ENCODE measurements at regions not wholly inside any gene's neighbourhood (a gene's known extent, or its start where the extent isn't known, plus 50 kb on each side); places are given as distances from the start of the nearest gene placed in this dataset.

GRCh38 chr20:60764328-60764727 is 487.7 kb upstream of the CDH4 start:
- Histone ChIP-seq H3K4me3 (ENCODE audit: control insufficient read depth in 1 of 7, extremely low read depth in 1 of 7, insufficient read depth in 4 of 7, low read depth in 2 of 7, low read length in 6 of 7) (no peak overlapping the region), H3K27me3 (replicated peaks in 2 of 5; ENCODE audit: control insufficient read depth in 4 of 5, insufficient read depth in 5 of 5, low read length in 4 of 5) (no peaks in the 10 kb centered on the region), H3K36me3 (ENCODE audit: control insufficient read depth in 4 of 4, insufficient read depth in 4 of 4, low read length in 3 of 4) (no peaks in the 10 kb centered on the region), H3K9me3 (ENCODE audit: control extremely low read depth in 1 of 5, control insufficient read depth in 4 of 5, insufficient read depth in 2 of 5, low read depth in 1 of 5, low read length in 4 of 5) (peaks cover 0 to 2% (median 0%) of the 10 kb centered on the region in 5 experiments), H3K4me1 (ENCODE audit: control extremely low read depth in 1 of 4, control insufficient read depth in 4 of 4, insufficient read depth in 4 of 4, low read length in 3 of 4) (peaks cover 0 to 5% (median 2%) of the 10 kb centered on the region in 4 experiments), H3K27ac (ENCODE audit: insufficient read depth in 1 of 2, low read depth in 1 of 2, low read length in 2 of 2, poor library complexity in 1 of 2, severe bottlenecking in 2 of 2) (no peak overlapping the region)
- CTCF ChIA-PET, result no interaction called here
- POLR2A ChIA-PET, result no interaction called here
- WGBS (ENCODE audit: insufficient coverage), result 96% methylated on average over 3 of the region's 4 CpGs
- DNase-seq, result no peak

DNA sequence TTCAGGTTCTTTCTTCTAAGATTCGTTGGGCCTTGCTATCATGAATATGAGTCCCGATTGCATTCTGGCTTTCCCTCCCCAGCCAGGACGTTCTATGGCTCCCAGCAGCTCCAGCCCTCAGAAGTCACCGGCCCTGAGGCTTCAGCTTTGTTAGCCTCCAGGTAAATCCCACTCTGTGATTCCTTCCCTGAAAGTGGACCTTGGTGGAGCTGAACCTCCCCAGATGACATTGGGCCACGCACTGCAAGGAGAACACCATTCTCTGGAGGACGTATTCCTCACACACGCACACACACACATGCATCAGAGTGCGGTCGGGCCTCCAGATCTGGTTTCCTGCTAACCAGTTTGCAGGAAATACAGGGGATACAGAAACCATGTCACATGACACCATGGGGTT is 487.3 kb upstream of the CDH4 start:
- ChIA-PET POLR2A (no interaction called here), CTCF (no interaction called here)
- Histone ChIP-seq H3K36me3 (ENCODE audit: control insufficient read depth in 4 of 4, insufficient read depth in 4 of 4, low read length in 3 of 4) (no peaks in the 10 kb centered on the region), H3K4me1 (ENCODE audit: control extremely low read depth in 1 of 4, control insufficient read depth in 4 of 4, insufficient read depth in 4 of 4, low read length in 3 of 4) (peaks cover 0 to 5% (median 2%) of the 10 kb centered on the region in 4 experiments), H3K27ac (ENCODE audit: insufficient read depth in 1 of 2, low read depth in 1 of 2, low read length in 2 of 2, poor library complexity in 1 of 2, severe bottlenecking in 2 of 2) (no peak overlapping the region), H3K4me3 (ENCODE audit: control insufficient read depth in 1 of 7, extremely low read depth in 1 of 7, insufficient read depth in 4 of 7, low read depth in 2 of 7, low read length in 6 of 7) (no peak overlapping the region), H3K9me3 (ENCODE audit: control extremely low read depth in 1 of 5, control insufficient read depth in 4 of 5, insufficient read depth in 2 of 5, low read depth in 1 of 5, low read length in 4 of 5) (peaks cover 0 to 2% (median 0%) of the 10 kb centered on the region in 5 experiments), H3K27me3 (replicated peaks in 2 of 5; ENCODE audit: control insufficient read depth in 4 of 5, insufficient read depth in 5 of 5, low read length in 4 of 5) (no peaks in the 10 kb centered on the region)
- peak in 1 of 3 donors; percentile 15 for DNase-seq
- 56% methylated on average over 5 of the region's 9 CpGs for WGBS (ENCODE audit: insufficient coverage)

DNA sequence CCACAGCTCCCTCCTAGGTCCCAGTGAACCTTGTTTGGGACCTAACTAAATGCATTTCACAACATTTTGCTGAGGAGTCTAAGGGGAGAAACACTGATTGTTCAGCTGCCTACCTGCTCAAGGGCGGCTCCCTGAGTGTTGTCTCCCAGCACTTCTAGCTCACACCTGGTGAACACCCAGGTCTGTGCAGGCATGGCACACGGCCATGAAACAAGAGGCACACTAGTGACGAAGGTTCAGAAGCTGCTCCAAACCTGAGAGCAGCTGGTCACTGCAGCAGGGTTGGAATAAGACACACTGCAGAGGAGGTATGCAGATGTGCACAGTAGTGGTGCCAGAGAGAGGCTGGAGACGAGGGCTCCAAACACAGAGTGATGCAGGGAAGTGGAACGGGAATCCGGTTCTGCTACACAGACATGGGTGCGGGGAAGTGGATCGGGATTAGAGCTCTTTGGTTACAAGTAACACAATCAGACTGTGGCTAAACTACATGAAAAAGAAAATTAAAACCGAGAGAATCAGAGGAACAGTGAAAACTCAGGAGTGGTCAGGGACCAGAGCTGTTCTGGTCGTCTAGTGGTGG is 486.1 kb upstream of the CDH4 start:
- ChIA-PET CTCF (no interaction called here), POLR2A (no interaction called here)

GRCh38 chr20:60768216-60768615 is 483.8 kb upstream of the CDH4 start:
- peaks cover 0 to 5% (median 2%) of the 10 kb centered on the region in 4 experiments for H3K4me1 ChIP-seq (ENCODE audit: control extremely low read depth in 1 of 4, control insufficient read depth in 4 of 4, insufficient read depth in 4 of 4, low read length in 3 of 4)
- no peaks in the 10 kb centered on the region for H3K36me3 ChIP-seq (ENCODE audit: control insufficient read depth in 4 of 4, insufficient read depth in 4 of 4, low read length in 3 of 4)
- H3K4me3 ChIP-seq (ENCODE audit: control insufficient read depth in 1 of 7, extremely low read depth in 1 of 7, insufficient read depth in 4 of 7, low read depth in 2 of 7, low read length in 6 of 7), result no peak overlapping the region
- no peak for DNase-seq
- WGBS (ENCODE audit: insufficient coverage), result no CpG with 5 or more reads among the region's 1 CpG
- no peak overlapping the region for H3K27ac ChIP-seq (ENCODE audit: insufficient read depth in 1 of 2, low read depth in 1 of 2, low read length in 2 of 2, poor library complexity in 1 of 2, severe bottlenecking in 2 of 2)
- no peaks in the 10 kb centered on the region for H3K27me3 ChIP-seq (replicated peaks in 2 of 5; ENCODE audit: control insufficient read depth in 4 of 5, insufficient read depth in 5 of 5, low read length in 4 of 5)
- peaks cover 0 to 6% (median 0%) of the 10 kb centered on the region in 5 experiments for H3K9me3 ChIP-seq (ENCODE audit: control extremely low read depth in 1 of 5, control insufficient read depth in 4 of 5, insufficient read depth in 2 of 5, low read depth in 1 of 5, low read length in 4 of 5)
- CTCF ChIA-PET, result no interaction called here
- POLR2A ChIA-PET, result no interaction called here

More for the DNA sequence above, 486.1 kb upstream of the CDH4 start:
- WGBS (ENCODE audit: insufficient coverage), result 92% methylated on average over 7 of the region's 10 CpGs
- peaks cover 0 to 4% (median 0%) of the 10 kb centered on the region in 5 experiments for H3K9me3 ChIP-seq (ENCODE audit: control extremely low read depth in 1 of 5, control insufficient read depth in 4 of 5, insufficient read depth in 2 of 5, low read depth in 1 of 5, low read length in 4 of 5)
- H3K27ac ChIP-seq (ENCODE audit: insufficient read depth in 1 of 2, low read depth in 1 of 2, low read length in 2 of 2, poor library complexity in 1 of 2, severe bottlenecking in 2 of 2), result no peak overlapping the region
- no peaks in the 10 kb centered on the region for H3K36me3 ChIP-seq (ENCODE audit: control insufficient read depth in 4 of 4, insufficient read depth in 4 of 4, low read length in 3 of 4)
- H3K4me3 ChIP-seq (ENCODE audit: control insufficient read depth in 1 of 7, extremely low read depth in 1 of 7, insufficient read depth in 4 of 7, low read depth in 2 of 7, low read length in 6 of 7), result no peak overlapping the region
- H3K4me1 ChIP-seq (ENCODE audit: control extremely low read depth in 1 of 4, control insufficient read depth in 4 of 4, insufficient read depth in 4 of 4, low read length in 3 of 4), result peaks cover 0 to 5% (median 2%) of the 10 kb centered on the region in 4 experiments
- H3K27me3 ChIP-seq (replicated peaks in 2 of 5; ENCODE audit: control insufficient read depth in 4 of 5, insufficient read depth in 5 of 5, low read length in 4 of 5), result no peaks in the 10 kb centered on the region
- DNase-seq, result no peak

DNA sequence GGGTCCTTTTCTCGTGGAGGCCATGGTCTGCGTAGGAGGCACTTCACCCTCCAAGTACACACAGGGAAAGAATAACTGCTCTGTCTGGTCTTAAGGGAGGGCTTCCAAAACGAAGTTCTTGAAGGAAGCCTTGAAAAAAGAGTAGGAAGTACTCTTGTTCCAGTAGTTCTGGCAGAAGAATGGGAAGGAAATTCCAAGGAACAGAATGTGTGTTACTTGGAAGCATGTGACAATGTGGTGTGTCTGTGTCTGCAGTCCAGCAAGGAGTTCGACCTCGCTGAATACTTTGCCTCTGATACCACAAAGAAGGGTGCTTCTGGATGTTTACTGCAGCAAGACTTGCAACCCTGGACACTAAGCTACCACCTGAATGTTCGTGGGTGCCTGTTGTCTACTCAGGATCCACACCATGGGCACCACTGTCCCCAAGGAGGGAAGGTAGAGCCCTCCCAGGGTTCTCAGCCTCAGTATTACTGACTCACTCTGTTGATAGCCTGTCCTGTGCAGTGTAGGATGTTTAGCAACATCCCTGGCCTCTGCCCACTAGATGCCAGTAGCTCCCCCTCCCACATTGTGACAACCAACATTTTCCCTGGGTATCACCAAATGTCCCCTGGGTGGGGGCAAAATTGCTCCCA is 471.6 kb upstream of the CDH4 start:
- Histone ChIP-seq H3K9me3 (ENCODE audit: control extremely low read depth in 1 of 5, control insufficient read depth in 4 of 5, insufficient read depth in 2 of 5, low read depth in 1 of 5, low read length in 4 of 5) (peaks cover 0 to 8% (median 5%) of the 10 kb centered on the region in 5 experiments), H3K4me3 (ENCODE audit: control insufficient read depth in 1 of 7, extremely low read depth in 1 of 7, insufficient read depth in 4 of 7, low read depth in 2 of 7, low read length in 6 of 7) (no peak overlapping the region), H3K4me1 (ENCODE audit: control extremely low read depth in 1 of 4, control insufficient read depth in 4 of 4, insufficient read depth in 4 of 4, low read length in 3 of 4) (no peaks in the 10 kb centered on the region), H3K27ac (ENCODE audit: insufficient read depth in 1 of 2, low read depth in 1 of 2, low read length in 2 of 2, poor library complexity in 1 of 2, severe bottlenecking in 2 of 2) (no peak overlapping the region), H3K36me3 (ENCODE audit: control insufficient read depth in 4 of 4, insufficient read depth in 4 of 4, low read length in 3 of 4) (no peaks in the 10 kb centered on the region), H3K27me3 (replicated peaks in 2 of 5; ENCODE audit: control insufficient read depth in 4 of 5, insufficient read depth in 5 of 5, low read length in 4 of 5) (peaks cover 0 to 2% (median 0%) of the 10 kb centered on the region in 5 experiments)
- DNase-seq, result no peak
- WGBS (ENCODE audit: insufficient coverage), result 58% methylated on average over 5 of the region's 6 CpGs
- ChIA-PET POLR2A (no interaction called here), CTCF (no interaction called here)

DNA sequence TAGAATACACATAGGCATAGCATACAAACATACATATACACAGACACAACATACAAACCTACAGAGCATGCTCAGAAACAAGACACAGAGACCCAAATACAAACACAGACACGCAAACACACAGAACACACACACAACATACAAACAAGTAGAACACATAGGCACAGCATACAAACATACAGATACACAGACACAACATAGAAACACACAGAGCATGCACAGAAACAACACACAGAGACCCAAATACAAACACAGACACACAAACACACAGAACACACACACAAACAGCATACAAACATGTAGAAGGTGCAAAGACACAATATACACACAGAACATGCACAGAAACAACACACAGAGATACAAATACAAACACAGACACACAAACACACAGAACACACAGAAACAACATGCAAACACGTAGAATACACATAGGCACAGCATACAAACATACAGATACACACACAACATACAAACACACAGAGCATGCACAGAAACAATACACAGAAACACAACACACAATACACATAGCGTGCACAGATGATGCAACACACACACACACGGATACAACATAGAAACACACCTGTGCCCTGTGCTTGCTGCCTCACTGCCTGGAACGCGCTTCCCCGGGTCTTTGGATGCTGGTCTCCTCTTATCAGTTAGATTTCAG is 469.0 kb upstream of the CDH4 start:
- WGBS (ENCODE audit: insufficient coverage), result 84% methylated on average over 5 of the region's 7 CpGs
- H3K9me3 ChIP-seq (ENCODE audit: control extremely low read depth in 1 of 5, control insufficient read depth in 4 of 5, insufficient read depth in 2 of 5, low read depth in 1 of 5, low read length in 4 of 5), result peaks cover 0 to 6% (median 5%) of the 10 kb centered on the region in 5 experiments
- ChIA-PET CTCF (no interaction called here), POLR2A (interaction anchor here (0.6 kb wide), 1 partner anchor 22 kb away, joined by 3 read pairs; no protein-coding TSS in a partner anchor)
- no peaks in the 10 kb centered on the region for H3K36me3 ChIP-seq (ENCODE audit: control insufficient read depth in 4 of 4, insufficient read depth in 4 of 4, low read length in 3 of 4)
- peaks cover 0 to 15% (median 0%) of the 10 kb centered on the region in 5 experiments for H3K27me3 ChIP-seq (replicated peaks in 2 of 5; ENCODE audit: control insufficient read depth in 4 of 5, insufficient read depth in 5 of 5, low read length in 4 of 5)
- no peak overlapping the region for H3K27ac ChIP-seq (ENCODE audit: insufficient read depth in 1 of 2, low read depth in 1 of 2, low read length in 2 of 2, poor library complexity in 1 of 2, severe bottlenecking in 2 of 2)
- H3K4me3 ChIP-seq (ENCODE audit: control insufficient read depth in 1 of 7, extremely low read depth in 1 of 7, insufficient read depth in 4 of 7, low read depth in 2 of 7, low read length in 6 of 7), result no peak overlapping the region
- DNase-seq, result no peak
- no peaks in the 10 kb centered on the region for H3K4me1 ChIP-seq (ENCODE audit: control extremely low read depth in 1 of 4, control insufficient read depth in 4 of 4, insufficient read depth in 4 of 4, low read length in 3 of 4)

DNA sequence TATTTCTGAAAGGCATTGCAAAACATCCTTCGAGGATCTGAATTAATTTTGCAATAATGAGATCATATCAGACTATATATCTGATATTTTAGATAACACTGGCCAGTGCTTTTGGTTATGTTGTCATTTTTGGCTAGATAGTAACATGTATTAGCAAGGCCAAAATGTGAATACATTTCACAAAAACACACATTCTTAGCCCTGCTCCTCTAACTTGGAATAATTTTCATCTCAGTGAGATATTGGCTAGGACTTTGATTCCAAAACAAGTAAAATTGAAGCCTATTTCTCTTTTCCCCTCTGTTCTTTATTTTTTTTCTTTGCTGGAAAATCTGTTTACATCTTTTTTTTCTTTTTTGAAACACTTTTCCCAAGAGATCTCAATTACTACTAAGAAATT is 466.8 kb upstream of the CDH4 start:
- H3K4me3 ChIP-seq (ENCODE audit: control insufficient read depth in 1 of 7, extremely low read depth in 1 of 7, insufficient read depth in 4 of 7, low read depth in 2 of 7, low read length in 6 of 7), result no peak overlapping the region
- H3K27me3 ChIP-seq (replicated peaks in 2 of 5; ENCODE audit: control insufficient read depth in 4 of 5, insufficient read depth in 5 of 5, low read length in 4 of 5), result peaks cover 0 to 16% (median 0%) of the 10 kb centered on the region in 5 experiments
- CTCF ChIA-PET, result no interaction called here
- H3K4me1 ChIP-seq (ENCODE audit: control extremely low read depth in 1 of 4, control insufficient read depth in 4 of 4, insufficient read depth in 4 of 4, low read length in 3 of 4), result no peaks in the 10 kb centered on the region
- H3K27ac ChIP-seq (ENCODE audit: insufficient read depth in 1 of 2, low read depth in 1 of 2, low read length in 2 of 2, poor library complexity in 1 of 2, severe bottlenecking in 2 of 2), result no peak overlapping the region
- POLR2A ChIA-PET, result no interaction called here
- no peaks in the 10 kb centered on the region for H3K36me3 ChIP-seq (ENCODE audit: control insufficient read depth in 4 of 4, insufficient read depth in 4 of 4, low read length in 3 of 4)
- DNase-seq, result no peak
- WGBS (ENCODE audit: insufficient coverage), result no CpG with 5 or more reads among the region's 1 CpG
- no peaks in the 10 kb centered on the region for H3K9me3 ChIP-seq (ENCODE audit: control extremely low read depth in 1 of 5, control insufficient read depth in 4 of 5, insufficient read depth in 2 of 5, low read depth in 1 of 5, low read length in 4 of 5)

Data from common myeloid progenitor, CD34-positive (primary cell).